G401.6 (cell line): ENCODE measurements at regions not wholly inside any gene's neighbourhood (a gene's known extent, or its start where the extent isn't known, plus 50 kb on each side); places are given as distances from the start of the nearest gene placed in this dataset.

Source experiments
- FAIRE-seq: peaks from 2 replicates; lab custom pipeline; 2012; peaks lifted over from hg19 to GRCh38; lab: Jason Lieb, UNC

DNA sequence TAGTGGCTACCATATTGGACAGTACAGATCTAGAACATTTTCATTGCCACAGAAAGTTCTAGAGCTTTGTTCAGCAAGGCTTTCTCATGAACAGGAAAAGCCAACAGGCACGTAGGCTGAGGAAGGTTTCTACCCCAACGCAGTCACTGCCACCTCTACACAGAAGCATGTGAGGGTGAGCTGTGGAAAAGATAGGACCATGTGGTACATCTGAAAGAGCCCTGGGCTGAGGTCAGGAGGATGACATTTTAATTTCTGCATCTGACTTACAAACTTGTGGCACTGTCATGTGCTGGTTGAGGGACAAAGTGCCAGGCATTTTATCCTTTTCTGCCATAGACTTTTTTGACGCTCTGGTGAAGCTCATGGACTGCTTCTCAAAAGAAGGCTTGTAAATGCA is 454.2 kb downstream of the BCOR start:
- no peak for FAIRE-seq

DNA sequence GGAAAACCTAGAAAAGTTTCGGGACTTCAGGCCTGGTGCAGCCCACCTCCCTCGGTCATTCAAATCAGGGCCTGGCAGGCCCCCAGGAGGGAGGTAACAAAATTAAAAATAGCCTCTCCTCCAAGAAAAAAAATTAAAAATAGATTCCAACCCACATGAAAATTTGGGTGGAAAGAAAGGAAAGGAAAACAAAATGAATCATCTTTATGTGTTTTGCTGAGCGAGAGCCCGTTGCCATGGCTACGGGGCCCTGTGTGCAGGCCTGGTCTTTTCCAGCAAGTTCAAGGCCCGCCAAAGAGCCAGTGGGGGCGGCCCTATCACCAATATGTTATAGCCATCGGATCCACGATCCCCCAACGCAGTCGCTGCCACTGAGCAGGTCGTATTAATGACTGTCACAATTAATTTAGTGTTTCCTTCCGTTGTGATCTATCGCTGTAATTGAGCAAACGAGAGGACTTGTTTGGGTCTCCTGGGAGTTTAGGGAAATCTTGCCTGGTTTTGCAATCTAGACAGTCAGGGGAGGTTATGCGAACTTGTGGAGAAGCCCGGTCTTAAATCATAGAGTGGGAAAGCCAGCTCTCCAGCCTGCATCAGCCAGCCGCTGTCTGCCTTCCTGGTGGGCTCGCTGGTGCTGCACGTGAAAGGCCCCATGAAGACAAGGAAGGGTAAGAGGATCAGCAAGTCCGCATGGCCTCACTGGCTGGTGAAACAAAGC is 452.4 kb downstream of the BCOR start:
- FAIRE-seq, result no peak

DNA sequence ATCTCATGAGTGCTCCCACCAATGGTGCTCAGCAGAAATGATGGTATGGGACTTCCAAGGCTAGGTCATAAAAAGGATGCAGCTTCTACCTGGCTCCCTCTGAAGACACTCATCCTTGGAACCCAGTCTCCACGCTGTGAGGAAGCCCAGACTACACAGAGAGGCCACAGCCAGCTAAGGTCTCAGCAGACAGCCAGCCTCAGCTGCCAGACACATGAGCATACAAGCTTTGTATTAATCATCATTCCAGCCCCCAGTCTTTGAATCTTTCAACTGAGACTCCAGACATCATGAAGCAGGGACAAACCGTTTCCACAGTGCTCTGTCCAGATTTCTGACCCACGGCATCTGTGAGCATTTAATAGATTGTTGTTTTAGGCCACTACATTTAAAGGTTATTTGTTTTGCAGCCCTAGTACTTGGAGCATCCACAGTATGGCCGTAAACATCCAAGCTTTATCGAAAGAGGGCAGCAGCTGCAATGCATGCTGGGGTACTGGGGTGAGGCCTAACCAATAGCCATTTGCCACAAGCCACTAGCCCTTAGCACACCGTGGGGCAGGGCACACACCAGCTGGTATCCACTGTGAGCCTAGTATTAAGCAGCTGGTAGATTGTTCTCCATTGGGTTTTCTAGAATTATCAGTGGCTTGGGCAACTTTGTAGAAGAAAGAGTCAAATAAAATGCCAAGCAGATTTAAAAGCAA is 449.1 kb downstream of the BCOR start:
- FAIRE-seq, result no peak

DNA sequence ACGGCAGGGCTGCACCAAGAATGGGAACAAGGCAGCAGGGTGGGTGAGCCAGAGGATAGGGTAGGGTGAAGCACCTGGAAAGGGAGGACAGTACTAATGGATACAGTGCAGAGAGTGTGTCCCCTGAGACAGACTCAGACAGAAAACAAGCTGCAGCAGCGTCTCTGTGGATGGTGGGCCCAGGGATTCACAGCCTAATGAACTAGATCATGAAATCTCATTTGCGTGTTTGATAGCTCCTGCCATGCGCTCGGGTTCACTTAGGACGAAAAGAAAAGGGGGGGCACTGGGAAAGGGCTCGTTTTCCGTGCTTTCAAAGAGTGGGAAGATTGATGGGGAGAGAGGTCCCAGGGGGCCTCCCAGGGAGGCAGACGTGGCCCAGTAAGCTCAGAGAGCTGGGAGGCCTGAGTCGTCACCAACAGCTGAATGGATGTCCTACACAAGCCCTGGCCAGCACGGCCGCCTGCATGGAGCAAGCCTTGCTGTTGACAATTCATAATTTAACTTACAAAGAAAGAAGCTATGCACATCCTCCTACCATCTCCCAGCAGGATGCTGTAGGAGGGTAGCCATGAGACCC is 446.9 kb downstream of the BCOR start:
- no peak for FAIRE-seq

DNA sequence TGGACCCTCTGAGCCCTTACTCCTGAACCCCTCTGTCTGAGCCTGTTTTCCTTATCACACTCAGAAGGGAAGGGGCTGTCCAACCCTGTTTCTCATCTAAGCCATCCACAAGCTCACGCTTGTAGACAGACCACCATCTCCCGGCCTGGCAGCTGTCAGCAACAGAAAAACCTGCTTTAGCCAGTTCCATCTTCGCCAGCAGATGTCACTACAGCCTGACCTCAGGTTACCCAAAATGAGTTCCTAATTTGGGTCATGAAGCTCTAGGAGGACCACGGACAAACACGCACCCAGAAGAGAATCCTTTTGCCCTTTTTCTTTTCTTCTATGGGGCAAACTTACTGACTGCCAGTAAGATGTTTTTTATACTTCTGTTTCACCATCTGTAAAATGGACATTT is 445.4 kb downstream of the BCOR start:
- no peak for FAIRE-seq

DNA sequence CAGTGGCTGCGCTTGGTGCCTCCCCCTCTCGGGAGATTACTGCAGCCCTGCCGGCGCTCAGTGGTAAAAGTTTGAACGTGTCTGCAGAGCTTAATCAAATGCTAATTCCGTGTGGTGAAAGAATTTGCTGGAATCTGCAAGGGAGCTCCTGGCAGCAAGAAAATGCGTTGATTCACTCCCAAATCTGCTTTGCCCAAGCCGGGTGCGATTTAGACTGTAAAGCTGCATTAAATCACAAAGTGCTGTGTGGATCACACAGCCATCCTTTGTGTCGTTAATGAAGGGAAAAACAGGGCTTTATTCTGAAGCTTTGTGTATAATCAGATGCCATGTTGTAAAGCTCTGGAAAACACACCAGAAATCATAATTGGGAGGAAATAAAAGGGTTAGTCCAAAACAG is 444.1 kb downstream of the BCOR start:
- no peak for FAIRE-seq

DNA sequence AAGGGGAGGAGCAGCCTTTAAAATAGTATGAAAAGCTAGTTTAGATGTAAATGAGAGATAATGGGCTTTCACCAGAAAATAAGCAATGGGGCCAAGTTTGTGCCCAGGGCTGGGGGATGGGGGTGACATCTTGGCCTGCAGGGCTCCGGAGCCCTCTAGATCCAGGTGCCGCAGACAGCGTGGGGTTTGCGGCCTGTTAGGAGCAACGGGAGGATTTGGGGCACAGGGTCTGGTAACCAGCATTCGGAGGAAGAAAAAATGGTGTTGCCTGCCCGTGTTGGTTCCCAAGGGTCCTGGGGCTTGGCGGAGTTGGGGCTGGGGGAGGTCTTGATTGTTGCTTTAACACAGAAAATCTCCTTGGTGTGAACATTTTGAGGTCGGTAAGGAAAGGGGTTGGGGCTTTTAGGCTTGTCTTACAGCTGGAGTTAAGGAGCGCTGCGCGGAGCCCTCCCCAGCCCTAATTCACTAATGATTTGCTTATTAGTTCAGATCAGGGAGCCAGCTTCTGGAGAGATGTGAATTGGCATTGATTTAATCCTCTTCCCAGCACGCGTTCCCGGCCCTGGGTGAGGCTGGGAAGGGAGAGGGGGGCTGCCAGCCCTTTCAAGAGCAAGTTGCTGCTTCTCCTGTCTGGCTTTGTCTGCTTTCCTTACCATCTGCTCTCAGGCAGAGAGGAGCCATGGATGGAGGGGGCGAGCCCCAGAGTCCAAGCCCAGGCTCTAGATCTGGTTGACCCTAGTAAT is 443.4 kb downstream of the BCOR start:
- no peak for FAIRE-seq

DNA sequence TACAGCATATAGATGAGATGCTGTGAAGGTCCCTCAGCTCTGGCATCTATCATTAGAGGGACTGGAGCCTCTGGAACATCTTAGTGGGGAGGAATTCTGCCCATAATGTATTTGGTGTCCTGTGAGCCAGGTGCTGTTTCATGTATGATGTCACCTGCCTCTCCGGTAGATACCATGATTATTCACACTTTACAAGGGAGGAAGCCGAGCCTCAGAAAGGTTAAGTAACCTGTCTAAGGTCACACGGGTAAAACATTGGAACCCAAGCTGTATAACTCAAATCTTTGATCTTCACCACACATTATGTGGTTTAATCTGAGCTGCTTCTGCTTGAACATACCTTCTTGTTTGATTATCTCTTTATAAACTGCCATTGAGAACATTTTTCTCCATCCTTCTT is 442.8 kb downstream of the BCOR start:
- no peak for FAIRE-seq

DNA sequence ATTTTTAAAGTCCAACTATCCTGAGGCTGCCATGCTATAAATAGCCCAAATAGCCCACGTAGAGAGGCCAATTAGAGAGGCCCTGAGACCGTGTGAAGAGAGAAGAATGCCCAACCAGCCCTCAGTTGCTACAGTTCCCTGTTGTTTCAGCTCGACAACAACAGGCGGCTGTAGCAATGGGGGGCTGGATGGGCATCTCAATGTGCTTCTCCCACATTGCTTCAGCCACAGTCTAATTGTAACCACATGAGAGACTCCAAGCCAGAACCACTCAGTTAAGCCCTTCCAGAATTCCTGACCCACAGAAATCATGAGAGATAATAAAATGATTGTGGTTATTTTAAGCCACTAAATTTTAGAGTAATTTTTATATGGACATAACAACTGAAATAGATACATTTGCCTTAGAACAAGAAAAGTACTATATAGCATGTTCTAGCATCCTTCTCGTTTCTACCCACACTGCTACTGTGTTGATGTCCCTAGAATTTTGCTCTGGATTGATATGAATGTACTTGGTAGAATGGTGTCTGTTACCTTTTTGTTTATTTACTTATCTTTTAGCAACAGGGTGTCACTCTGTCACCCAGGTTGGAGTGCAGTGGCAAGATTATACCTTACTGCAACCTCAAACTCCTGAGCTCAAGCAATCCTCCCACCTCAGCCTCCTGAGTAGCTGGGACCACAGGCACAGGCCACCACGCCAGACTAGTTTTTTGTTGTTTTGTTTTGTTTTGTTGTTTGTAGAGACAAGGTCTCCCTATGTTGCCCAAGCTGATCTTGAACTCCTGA is 436.4 kb downstream of the BCOR start:
- no peak for FAIRE-seq

DNA sequence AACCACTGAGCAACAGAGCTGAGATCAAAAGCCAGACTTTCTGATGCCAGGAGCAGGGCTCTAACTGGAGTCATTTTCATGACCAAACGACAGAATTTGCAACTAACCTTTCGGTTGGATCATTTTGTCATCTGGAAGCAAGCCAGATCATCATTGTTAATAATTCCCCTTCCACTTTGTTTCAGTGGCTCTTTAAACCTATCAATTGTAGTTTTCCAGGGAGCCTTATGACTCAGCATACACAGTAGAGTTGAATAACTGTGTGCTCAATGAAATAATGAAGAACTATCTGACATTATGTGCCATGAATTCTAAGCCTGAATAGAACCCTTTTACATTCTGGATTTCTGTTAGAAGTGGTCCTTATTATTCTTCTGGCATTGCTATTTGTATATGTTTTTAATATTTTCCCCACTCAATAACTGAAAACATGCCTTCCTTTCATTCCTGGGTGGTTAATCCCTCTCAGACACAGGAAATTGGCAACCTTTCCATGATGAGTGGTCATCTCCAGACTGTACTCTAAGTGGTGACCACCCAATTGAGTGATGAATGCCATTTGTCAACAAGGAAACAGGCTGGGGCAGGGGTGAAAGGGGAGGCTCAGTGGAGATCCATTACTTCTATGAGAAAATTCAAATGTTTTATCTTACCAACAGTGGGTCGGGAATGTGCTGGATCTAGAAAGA is 431.8 kb downstream of the BCOR start:
- FAIRE-seq, result no peak

DNA sequence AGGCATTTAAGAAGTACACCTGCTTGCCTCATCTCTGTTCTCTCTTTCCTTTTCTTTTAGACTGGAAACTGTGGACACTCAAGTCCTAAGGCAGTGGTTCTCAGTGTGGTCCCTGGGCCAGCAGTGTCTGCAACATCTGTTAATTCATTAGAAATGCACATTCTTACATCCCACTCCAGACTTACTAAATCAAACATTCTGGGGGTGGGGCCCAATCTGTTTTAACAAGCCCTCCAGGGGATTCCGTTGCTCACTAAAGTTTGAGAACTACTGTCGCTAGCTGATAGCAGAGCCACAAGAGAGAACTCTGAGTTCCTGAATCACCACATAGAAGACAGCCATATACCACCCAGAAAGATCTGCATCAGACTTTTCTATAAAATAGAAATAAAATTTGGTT is 430.6 kb downstream of the BCOR start:
- FAIRE-seq, result no peak

DNA sequence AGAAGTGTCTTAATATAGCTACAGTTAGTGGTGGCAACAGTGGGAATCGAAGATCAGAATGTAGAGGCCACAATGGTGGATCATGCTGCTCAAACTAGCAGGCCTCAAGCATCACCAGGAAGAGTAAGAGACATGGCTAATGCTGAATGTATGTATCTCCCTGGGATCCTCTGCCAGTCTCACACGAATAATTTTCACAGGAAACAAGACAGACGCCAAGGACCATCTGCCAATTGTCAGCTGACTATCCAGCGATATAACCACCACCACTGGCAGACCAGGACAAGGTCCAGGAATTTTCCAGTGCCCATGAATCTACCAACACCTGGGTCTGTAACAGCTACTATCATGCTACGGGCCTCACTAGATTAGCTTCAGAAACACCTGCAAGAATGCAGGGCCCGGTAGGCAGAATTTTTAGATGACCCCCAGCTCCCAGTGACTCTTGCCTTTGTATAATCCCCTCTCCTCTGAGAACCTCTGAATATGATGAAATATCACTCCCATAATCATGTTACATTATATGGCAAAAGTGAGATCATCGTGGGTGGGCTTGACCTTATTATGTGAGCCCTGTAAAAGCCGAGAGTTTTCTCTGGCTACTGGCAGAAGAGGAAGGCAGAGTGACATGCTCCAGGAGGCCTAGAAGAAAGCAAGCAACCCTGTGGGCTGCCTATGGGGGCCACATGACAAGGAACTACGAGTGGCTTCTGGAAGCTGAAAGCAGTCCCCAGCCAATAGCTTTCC is 429.8 kb downstream of the BCOR start:
- FAIRE-seq, result no peak

DNA sequence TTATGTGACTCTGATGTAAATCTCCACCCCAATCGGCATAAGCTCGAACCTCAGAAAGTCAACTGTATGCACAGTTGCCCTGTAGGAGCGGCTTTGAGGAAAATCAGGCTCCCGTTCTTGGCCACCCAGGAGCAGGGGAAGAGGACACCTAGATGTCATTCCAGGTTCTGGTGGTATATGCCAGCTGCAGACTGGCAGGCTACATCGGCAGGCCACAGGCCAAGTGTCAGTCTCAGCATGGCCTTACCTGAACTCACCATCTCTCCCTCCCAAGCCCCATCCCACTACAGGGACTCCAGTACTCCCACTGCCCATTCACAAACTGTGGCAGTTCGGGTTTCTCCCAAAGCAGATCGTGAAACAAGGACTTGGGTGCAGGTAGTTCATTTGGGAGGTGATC is 428.1 kb downstream of the BCOR start:
- no peak for FAIRE-seq

DNA sequence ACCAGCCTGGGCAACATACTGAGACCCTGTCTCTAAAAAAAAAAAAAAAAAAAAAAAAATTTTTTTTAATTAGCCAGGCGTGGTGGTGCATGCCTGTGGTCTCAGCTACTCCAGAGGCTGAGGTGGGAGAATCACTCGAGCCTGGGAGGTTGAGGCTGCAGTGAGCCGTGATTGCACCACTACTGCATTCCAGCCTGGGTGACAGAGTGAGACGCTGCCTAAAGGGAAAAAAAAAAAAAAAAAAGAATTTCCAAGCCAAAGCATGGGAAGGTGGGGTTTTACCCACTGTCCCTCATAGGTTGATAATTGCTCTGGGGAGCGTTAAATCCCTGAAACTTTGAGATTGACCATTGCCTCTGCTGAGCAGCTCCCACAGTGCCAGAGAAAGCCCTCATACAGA is 427.5 kb downstream of the BCOR start:
- FAIRE-seq, result no peak

DNA sequence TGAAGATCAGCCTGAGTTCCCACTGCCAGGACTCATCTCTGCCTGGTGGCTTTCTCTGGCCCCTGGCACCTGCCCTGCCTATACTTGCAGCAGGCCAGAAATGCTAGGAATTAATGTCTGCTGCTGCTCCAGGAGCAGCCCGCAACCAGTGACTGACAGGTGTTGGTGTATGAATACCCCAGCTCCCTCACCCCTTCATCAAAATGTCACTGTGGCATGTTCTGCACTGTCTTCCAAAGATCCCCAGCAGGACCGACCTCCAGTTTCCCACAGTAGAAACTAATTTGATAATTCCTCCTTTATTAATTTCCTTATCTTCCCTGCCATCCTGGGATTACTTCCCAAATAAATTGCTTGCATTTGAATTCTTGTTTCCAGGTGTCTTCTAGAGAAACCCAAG is 425.4 kb downstream of the BCOR start:
- FAIRE-seq, result no peak

DNA sequence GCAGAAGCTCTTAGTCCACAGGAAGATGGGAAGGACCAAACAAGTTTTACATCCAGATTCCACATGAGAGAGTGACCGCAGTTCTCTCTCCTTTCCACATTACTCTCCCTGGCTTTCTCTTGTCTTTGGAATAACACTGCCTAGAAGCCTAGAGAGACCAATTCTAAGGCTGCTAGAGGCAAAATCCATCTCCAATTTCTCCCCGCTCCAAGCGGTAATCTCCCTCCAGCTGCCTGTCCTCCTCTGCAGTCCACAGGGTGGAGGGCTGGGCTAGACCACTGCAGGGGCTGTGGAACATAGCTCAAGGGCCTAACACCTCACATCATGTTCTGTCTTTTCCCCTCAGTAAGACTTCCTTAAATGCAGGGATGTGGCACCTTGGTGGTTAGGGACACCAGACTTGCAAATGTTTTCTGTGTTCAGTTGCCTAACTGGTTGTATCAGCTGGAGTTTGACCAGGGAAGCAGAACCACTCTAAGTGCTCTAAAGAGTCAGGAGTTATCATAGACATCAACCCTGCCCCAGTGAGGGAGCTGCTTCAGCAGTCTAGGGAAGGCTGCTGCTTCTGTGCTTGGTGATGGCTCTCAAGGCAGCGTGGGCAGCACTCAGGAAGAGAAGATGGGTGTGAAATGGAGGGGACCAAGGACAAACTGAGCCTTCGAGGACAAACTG is 423.1 kb downstream of the BCOR start:
- no peak for FAIRE-seq

DNA sequence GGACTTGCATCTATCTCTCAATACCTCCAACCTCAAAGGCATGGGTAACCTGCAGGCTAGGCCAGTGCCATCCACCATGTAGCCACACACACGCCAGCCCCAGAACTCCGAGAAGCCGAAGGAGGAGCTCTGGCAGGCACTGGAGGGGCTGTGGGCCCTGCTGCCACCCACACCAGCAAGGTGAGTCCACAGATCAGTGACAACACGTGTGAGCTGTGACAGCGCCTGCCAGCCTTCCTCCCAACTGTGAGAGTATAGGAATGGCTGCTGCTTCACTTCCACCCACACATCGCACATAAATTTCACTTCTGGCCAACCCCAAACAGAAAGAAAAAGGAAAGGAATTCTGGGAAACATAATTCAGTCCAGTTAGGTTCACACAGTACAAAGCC is 422.6 kb downstream of the BCOR start:
- no peak for FAIRE-seq

DNA sequence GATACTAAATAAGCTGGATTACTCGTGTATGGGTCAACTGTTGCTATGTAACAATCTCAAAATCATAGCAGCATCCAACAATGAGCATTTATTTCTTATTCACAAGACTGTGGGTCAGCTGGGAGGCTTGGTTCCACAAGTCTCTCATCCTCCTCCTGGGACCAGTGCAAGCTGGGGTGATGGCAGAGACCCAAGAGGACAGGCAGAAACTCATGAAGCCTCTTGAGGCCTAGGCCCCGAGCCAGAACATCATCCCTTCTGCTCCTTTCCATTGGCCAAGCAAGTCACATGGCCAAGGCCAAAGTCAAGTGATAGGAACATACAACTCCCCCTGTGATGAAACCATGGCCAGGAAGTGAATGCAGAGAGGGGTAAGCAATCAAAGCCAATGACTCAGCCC is 422.1 kb downstream of the BCOR start:
- no peak for FAIRE-seq

DNA sequence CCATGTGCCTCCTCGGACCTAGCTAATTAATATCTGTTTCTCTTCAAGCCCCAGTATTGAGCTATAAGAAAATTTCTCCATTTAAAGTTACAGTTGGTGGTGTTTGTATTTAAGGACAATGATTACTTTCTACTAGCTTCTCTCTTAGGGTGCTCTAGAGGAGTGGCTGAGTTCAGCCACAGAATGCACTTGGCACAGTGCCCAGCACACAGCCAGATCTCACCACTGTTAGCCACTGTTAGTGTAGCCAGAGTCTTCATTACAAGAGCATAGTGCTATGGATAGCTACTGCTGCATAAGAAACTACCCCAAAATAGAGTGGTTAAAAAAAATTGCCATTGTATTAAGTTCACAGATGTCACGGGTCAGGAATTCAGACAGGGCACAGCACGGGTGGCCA is 421.3 kb downstream of the BCOR start:
- FAIRE-seq, result no peak

DNA sequence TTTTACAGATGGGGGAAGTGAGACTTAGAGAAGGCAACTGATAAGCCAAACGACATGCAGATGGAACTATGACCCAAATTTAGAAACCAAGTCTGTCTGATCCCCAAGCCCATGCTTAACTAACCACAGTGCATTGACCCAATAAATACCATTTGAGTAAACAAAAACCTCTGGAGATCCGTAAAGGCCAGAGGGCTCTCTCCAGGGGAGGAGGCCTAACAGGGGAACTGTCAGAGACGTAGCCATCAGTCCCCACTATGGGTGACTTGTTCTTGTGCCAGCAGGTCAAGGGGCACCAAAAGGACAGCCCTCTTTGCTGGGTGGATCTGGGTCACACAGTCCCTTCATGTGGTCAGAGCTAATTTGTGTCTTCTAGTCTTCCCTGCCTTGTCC is 420.2 kb downstream of the BCOR start:
- FAIRE-seq, result no peak
